ENCODE measurements at regions not wholly inside any gene's neighbourhood (a gene's known extent, or its start where the extent isn't known, plus 50 kb on each side); places are given as distances from the start of the nearest gene placed in this dataset.
"Not testable (repeated sequence)": the region's sequence is repeated elsewhere in the genome, so short reads cannot be mapped to it uniquely, and the experiment has no call there.

DNA sequence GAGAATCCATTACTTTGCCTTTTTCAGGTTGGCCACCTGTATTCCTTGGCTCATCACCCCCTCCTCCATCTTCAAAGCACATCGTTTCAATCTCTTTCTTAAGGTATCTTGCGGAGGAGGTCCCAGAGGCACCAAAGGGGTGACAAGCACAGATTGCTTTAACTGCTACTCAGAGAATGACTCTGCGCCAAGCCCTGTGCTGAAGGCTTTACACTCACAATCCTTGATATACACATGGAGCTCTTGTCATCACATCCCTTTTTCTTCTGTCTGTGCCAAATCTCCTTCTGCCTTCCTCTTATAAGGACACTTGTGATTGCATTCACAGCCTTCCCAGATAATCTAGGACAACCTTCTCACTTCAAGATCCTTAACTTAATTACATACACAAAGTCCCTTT is 134.7 kb upstream of the MAMLD1 start:
- H3K4me3 ChIP-seq (ENCODE audit: insufficient read depth, low read depth, low read length) = no peak overlapping the region
- H3K27me3 ChIP-seq (ENCODE audit: control insufficient read depth, insufficient read depth, low read length) = peaks cover 40% of the 10 kb centered on the region
- no peak for DNase-seq
- no peaks in the 10 kb centered on the region for H3K36me3 ChIP-seq (replicated peaks; ENCODE audit: control insufficient read depth, insufficient read depth, low read length)

DNA sequence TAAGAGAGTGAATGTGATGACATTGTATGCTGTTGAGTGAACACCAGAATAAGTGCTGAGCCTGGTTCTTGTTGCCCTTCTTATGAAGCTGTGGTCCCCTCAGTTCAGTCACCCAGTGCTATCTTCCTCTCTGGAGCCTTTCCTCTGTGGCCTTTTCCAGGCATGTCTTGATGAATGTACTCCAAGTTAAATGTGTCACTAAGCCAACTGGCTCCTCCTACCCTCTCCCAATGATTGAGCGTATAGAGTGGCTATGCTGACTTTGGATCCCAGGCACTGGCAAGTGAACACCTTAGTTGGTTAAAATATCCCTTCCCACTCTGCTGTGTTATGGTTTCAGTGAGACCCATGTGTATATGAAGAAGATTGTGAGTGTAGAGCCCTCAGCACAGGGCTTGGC is 134.1 kb upstream of the MAMLD1 start:
- Histone ChIP-seq H3K36me3 (replicated peaks; ENCODE audit: control insufficient read depth, insufficient read depth, low read length) (no peaks in the 10 kb centered on the region), H3K4me3 (ENCODE audit: insufficient read depth, low read depth, low read length) (no peak overlapping the region), H3K27me3 (ENCODE audit: control insufficient read depth, insufficient read depth, low read length) (peaks cover 34% of the 10 kb centered on the region)
- no peak for DNase-seq

DNA sequence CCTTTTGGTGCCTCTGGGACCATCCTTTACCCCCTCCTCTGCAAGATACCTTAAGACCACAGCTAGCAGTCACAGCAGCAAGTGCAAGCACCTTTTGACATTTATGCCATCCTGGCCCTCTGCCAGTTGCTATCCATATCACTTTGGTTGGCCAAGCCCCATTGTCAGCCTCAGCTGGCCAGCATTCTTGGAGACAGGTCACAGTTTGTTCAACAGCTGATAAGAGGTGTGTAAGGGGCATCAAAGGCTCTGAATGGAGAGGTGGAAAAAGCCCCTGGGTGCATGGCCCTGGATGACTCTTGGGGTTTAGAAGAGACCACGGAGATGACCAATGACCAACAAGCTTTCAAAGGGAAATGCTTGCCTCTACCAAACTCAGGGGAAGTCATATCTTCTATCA is 133.6 kb upstream of the MAMLD1 start:
- no peaks in the 10 kb centered on the region for H3K36me3 ChIP-seq (replicated peaks; ENCODE audit: control insufficient read depth, insufficient read depth, low read length)
- DNase-seq = no peak
- H3K27me3 ChIP-seq (ENCODE audit: control insufficient read depth, insufficient read depth, low read length) = peaks cover 30% of the 10 kb centered on the region

DNA sequence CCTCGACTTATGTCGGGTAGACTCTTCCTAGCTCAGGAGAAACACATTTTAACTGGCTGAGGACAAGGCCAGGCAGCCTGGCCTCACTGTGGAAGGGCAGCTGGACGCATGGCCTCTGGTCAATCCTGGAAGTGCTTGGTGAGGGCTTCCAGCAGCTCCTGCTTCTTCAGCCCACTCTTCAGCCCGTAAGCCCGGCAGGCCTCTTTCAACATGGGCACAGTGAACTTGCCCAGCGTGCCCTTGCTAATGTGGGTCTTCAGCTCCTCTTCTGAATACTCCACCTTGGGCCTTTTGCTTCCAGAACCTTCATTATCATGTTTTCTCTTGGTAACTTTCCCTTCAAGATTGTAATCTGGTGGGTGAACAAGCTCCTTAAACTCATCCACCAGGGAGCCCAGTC is 132.2 kb upstream of the MAMLD1 start:
- H3K4me3 ChIP-seq (ENCODE audit: insufficient read depth, low read depth, low read length); DNase-seq; H3K36me3 ChIP-seq (replicated peaks; ENCODE audit: control insufficient read depth, insufficient read depth, low read length): not testable (repeated sequence)
- peaks cover 23% of the 10 kb centered on the region for H3K27me3 ChIP-seq (ENCODE audit: control insufficient read depth, insufficient read depth, low read length)

More for the DNA sequence above, 133.6 kb upstream of the MAMLD1 start:
- H3K4me3 ChIP-seq (ENCODE audit: insufficient read depth, low read depth, low read length) = no peak overlapping the region

DNA sequence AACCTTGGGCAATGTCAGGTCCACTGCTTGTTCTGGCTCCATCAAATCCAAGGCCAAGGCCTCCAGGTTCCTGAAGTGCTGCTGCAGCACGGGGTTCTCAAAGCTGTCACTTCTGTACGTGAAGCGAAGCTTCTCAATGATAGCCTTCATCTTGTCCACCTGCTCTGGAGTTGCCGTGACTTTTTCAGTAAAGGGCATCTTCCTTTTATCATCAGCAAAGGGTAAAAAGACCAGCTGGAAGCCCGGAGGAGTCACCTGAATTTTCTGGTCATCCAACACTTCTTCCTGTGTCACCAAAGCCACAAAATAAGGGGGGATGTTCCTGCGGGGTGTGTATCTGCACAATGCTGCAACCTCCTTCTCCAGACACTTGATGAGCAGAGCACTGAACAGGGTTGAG is 131.7 kb upstream of the MAMLD1 start:
- DNase-seq; H3K4me3 ChIP-seq (ENCODE audit: insufficient read depth, low read depth, low read length); H3K36me3 ChIP-seq (replicated peaks; ENCODE audit: control insufficient read depth, insufficient read depth, low read length): not testable (repeated sequence)
- peaks cover 23% of the 10 kb centered on the region for H3K27me3 ChIP-seq (ENCODE audit: control insufficient read depth, insufficient read depth, low read length)

DNA sequence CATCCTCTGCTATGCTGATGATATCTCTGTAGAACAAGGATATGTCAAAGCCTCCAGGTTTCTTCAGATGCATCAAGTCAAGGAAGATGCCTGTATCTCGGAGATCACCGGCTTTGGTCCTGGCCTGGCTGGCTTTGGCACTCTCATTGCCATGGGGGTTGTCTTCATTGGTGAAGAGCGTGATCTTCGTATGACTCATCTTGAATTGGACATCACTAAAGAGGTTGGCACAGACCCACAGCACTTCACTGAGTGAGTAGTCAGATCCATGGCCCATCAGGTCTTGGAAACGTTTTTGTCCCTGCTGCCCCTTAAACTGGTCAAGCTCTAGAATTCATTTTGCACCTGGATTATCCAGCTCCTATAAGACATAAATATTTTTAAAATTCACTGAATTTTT is 130.9 kb upstream of the MAMLD1 start:
- not testable (repeated sequence) for H3K4me3 ChIP-seq (ENCODE audit: insufficient read depth, low read depth, low read length); DNase-seq; H3K36me3 ChIP-seq (replicated peaks; ENCODE audit: control insufficient read depth, insufficient read depth, low read length)
- H3K27me3 ChIP-seq (ENCODE audit: control insufficient read depth, insufficient read depth, low read length) = peaks cover 16% of the 10 kb centered on the region

DNA sequence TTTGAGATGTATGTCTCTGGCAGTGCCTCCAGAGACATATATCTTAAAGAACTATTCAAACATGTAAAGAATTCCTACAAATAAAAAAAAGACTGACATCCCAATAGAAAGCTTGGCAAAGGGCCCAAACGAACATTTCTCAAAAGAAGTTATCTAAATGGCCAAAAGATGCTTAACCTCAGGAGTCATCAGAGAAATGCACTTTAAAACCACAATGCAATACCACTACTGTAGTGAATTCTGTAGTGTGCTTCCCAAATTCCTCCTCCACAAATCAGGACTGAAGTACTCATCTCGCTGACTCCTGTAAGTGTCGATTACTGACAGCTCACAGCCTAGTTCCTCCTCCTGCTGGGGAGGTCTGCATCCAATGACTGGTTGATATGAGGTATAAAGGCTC is 129.0 kb upstream of the MAMLD1 start:
- no peak for DNase-seq
- no peak overlapping the region for H3K4me3 ChIP-seq (ENCODE audit: insufficient read depth, low read depth, low read length)
- no peaks in the 10 kb centered on the region for H3K36me3 ChIP-seq (replicated peaks; ENCODE audit: control insufficient read depth, insufficient read depth, low read length)
- H3K27me3 ChIP-seq (ENCODE audit: control insufficient read depth, insufficient read depth, low read length) = 0 out of 2 replicates have a peak, but pooled peaks cover 2% of the 10 kb centered on the region

DNA sequence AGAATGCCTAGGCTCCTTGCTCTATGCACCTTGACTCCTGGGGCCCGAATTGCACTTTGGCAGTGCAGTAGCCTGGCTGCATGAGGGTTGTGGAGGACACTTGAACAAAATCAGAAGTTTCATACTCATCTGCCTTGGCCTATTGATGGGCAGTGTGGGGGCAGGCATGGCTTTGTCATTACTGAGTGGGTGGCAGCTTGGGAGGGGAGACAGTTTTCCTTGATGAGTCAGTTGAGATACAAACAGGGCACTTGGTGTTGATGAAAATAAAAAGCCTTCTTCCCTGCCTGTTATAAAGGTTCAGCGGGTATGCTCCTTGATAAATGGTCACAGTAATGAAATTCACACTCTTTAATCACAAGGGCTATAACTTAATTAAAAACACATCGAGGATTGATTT is 126.8 kb upstream of the MAMLD1 start:
- no peaks in the 10 kb centered on the region for H3K36me3 ChIP-seq (replicated peaks; ENCODE audit: control insufficient read depth, insufficient read depth, low read length)
- no peak overlapping the region for H3K4me3 ChIP-seq (ENCODE audit: insufficient read depth, low read depth, low read length)
- H3K27me3 ChIP-seq (ENCODE audit: control insufficient read depth, insufficient read depth, low read length) = no peaks in the 10 kb centered on the region
- DNase-seq = no peak

DNA sequence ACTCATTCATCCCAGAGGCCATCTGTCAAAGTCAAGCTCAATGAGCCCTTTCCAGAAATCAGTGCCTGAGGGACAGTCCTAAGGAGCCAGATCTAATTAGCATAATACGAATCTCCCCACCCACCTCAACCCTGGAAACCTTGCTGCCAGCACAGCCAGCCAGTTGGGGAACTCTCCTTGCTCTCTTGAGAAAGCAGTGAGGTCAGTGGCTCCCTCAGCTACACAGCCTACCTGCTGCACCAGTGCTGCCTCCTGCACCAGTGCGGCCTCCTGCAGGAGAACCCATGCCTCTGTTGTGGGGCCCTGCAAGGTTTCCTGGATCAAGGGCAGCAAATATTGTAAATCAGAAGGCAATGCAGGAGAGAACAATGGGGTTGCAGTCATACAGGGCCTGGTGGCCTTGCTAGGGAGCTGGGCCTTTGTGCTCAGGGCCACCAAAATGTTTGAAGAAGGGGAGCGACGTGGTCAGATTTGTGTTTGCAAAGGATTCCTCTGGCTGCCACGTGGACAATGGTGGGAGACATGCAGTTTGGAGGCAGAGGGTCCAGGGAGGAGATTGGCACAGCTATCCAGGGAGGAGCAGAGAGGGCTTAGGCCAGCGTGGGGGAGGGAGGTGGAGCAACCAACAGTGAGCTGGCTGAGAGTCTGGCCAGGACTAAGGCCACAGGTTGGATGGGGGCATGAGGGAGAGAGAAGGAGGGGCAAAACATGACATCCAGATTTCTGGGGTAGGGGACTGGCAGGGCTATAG is 124.3 kb upstream of the MAMLD1 start:
- H3K4me3 ChIP-seq (ENCODE audit: insufficient read depth, low read depth, low read length) = no peak overlapping the region
- H3K27me3 ChIP-seq (ENCODE audit: control insufficient read depth, insufficient read depth, low read length) = no peaks in the 10 kb centered on the region
- no peak for DNase-seq
- H3K36me3 ChIP-seq (replicated peaks; ENCODE audit: control insufficient read depth, insufficient read depth, low read length) = no peaks in the 10 kb centered on the region

DNA sequence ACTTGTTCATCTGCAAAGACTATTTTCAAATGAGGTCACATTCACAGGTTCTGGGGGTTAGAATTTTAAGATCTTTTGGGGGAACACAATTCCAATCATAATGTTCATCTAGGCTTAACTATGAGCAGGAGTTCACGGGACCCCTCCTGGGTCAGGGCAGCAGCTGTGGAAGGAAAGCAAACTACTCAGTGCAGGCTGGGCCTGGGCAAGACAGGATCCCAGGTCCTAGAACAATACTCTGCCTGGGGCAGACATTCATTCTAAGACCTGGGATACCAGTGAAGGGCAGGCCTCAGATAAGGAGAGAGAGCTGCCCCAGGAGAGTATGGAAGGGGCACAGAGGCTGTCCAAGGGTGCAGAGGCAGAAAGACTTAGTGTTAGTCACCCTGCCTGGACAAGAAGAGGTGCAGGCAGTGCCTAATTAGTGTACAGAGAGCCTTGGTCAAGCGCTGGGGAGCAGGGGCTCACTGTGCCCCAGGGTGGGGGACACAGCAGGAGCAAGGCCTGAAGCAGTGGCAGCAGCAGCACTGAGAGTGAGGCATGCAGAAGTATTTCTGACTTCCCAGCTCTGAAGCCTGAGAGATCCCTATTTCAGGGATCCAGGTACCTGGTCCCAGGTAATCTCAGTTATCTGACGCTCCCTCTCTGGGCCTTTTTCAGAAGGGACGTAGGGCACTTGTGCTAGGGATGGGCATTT is 123.0 kb upstream of the MAMLD1 start:
- no peaks in the 10 kb centered on the region for H3K27me3 ChIP-seq (ENCODE audit: control insufficient read depth, insufficient read depth, low read length)
- H3K4me3 ChIP-seq (ENCODE audit: insufficient read depth, low read depth, low read length) = no peak overlapping the region
- no peaks in the 10 kb centered on the region for H3K36me3 ChIP-seq (replicated peaks; ENCODE audit: control insufficient read depth, insufficient read depth, low read length)
- DNase-seq = no peak

DNA sequence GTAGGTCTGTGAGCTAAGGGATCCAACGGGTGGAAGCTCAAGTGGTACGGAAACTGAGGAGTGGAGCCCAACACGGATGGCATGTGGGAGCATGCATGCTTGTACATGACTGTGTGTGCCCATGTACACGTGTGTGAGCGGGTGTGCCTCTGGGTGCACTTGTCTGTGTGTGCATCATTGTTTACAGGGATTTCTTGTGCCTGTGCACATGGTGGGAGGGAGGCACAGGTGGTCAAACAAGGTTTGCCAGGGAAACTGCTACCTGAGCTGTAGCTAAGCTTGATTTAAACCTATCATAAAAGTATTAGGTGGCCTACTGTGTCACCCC is 122.5 kb upstream of the MAMLD1 start:
- H3K27me3 ChIP-seq (ENCODE audit: control insufficient read depth, insufficient read depth, low read length) = no peaks in the 10 kb centered on the region
- H3K4me3 ChIP-seq (ENCODE audit: insufficient read depth, low read depth, low read length) = no peak overlapping the region
- no peak for DNase-seq
- no peaks in the 10 kb centered on the region for H3K36me3 ChIP-seq (replicated peaks; ENCODE audit: control insufficient read depth, insufficient read depth, low read length)

DNA sequence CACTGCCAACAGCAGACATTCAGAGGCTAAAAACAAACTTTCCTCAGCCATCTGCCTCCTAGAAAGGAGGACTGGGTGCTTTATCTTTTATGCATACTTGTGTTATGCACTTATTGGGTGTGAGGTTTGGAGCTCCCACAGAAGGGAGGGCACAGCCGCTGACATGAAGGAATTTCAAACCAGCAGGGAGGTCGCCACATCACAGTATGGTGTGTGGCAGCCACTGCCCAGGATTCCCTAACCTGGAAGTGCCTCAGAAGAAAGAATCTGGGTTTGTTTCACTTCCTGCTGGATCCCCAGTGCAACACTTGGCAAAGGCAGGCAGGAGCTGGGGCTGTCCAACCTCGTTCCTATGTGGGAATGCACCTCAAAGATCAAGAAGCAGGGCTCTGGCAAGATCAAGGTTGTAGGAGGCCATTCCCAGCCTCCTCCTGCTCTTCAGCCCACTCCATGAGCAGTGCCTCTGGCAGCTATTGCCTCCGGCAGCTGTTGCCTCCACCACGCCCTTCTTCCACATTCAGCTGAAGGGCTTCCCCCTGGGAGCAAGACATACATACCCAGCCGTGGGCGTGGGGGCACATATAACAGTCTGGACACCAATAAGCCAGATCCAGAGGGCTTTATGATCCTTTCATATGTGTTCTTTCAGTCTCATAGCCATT is 109.0 kb upstream of the MAMLD1 start:
- Histone ChIP-seq H3K36me3 (replicated peaks; ENCODE audit: control insufficient read depth, insufficient read depth, low read length) (no peaks in the 10 kb centered on the region), H3K4me3 (ENCODE audit: insufficient read depth, low read depth, low read length) (no peak overlapping the region), H3K27me3 (ENCODE audit: control insufficient read depth, insufficient read depth, low read length) (no peaks in the 10 kb centered on the region)
- DNase-seq = no peak

DNA sequence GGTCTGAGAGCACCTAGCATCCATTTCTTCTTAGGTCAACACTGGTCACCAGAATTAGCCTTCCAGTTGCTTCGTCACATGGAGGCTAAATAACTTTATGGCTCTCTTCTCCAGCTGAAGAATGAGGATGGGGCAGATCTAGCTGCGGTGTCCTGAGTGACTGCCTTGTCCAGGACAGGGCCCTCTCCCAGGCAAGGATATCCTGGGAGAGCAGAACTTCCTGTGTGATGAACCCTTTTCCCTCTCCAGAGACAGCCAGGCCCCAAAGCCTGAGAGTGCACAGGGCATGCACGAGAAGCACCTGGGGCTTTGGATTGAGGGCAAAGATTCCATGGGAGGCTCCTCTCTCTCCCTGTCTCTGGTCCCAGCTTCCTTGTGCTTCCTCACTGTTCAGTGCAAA is 108.2 kb upstream of the MAMLD1 start:
- no peaks in the 10 kb centered on the region for H3K36me3 ChIP-seq (replicated peaks; ENCODE audit: control insufficient read depth, insufficient read depth, low read length)
- no peak overlapping the region for H3K4me3 ChIP-seq (ENCODE audit: insufficient read depth, low read depth, low read length)
- no peak for DNase-seq
- no peaks in the 10 kb centered on the region for H3K27me3 ChIP-seq (ENCODE audit: control insufficient read depth, insufficient read depth, low read length)

DNA sequence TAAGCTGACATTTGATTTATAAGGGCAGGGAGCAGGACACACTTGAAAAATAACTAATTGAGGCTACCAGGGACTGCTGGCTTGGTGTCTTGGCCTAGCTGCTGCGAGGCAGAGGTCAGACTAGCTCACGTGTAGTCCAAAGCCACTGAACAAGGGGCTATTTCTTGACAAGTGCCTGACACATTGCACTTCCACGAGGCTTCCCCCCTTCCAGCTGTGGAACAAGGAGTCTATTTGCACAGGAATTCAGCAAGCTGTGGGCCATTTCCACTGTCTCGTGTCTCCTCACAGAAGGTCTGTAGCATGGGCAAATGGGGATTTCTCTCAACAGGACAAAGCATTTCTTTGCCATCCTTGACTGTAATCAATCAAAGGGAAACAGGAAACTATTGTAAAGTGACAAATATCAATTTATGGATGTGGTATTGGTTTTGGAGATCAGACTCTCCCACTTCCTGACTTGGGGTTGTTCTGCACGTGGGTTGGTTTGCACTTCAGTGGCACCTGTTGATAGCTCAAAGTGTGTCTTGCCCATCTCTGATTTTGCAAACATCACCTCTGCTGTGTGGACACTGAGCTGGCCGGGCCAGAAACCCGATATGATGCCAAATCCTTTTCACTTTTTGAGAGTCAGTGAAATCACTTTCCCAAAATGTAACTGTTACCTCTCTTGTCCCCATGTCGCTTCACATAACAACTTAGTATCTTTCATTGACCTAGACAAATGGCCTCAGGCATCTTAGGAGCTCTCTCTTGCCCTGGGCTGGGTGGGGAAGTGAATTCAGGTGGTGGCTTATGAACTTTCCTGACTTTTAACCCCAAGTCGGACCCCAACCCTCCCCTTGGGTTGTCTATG is 107.4 kb upstream of the MAMLD1 start:
- no peak for DNase-seq
- no peak overlapping the region for H3K4me3 ChIP-seq (ENCODE audit: insufficient read depth, low read depth, low read length)
- no peaks in the 10 kb centered on the region for H3K27me3 ChIP-seq (ENCODE audit: control insufficient read depth, insufficient read depth, low read length)
- H3K36me3 ChIP-seq (replicated peaks; ENCODE audit: control insufficient read depth, insufficient read depth, low read length) = no peaks in the 10 kb centered on the region

All from H7 (cell line).